Hepatocyte (in vitro differentiated cells): ENCODE measurements at regions not wholly inside any gene's neighbourhood (a gene's known extent, or its start where the extent isn't known, plus 50 kb on each side); places are given as distances from the start of the nearest gene placed in this dataset.

Experiments
- EZH2 ChIP-seq: fragments of 200-600 bp; sonication (generic); IDR thresholded peaks from 2 replicates; pipeline ENCODE4 v1.6.1; 2016; ENCODE audit warnings: antibody characterized with exemption, mild to moderate bottlenecking, borderline replicate concordance
- TF ChIP-seq, protein P1 (sequence below): fragments of 200-600 bp; sonication (generic); IDR thresholded peaks from 2 replicates; pipeline ENCODE4 v1.5.1; 2016; ENCODE audit warnings: antibody characterized with exemption, mild to moderate bottlenecking; ENCODE audit not compliant: poor library complexity

DNA sequence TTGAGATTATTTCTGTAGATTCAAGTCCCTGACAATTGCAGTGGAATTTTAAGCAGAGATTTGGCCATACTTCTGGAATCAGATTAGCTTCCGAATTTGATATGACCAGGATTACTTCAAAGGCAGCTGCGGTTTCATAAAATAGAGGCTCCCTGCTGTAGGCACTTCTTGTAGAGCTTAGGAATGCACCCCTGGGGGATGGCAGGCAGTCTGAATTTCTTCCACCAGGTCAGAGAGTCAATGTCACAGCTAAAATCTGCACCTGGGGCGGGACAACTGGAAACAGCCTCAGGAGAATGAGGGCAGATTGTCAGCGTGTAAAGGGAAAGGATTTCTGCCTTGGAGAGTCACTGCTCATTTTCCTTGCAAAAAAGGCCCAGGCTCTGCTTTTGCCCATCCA lies 182.6 kb downstream of the ARRDC4 start:
- TF ChIP-seq, protein P1, sequence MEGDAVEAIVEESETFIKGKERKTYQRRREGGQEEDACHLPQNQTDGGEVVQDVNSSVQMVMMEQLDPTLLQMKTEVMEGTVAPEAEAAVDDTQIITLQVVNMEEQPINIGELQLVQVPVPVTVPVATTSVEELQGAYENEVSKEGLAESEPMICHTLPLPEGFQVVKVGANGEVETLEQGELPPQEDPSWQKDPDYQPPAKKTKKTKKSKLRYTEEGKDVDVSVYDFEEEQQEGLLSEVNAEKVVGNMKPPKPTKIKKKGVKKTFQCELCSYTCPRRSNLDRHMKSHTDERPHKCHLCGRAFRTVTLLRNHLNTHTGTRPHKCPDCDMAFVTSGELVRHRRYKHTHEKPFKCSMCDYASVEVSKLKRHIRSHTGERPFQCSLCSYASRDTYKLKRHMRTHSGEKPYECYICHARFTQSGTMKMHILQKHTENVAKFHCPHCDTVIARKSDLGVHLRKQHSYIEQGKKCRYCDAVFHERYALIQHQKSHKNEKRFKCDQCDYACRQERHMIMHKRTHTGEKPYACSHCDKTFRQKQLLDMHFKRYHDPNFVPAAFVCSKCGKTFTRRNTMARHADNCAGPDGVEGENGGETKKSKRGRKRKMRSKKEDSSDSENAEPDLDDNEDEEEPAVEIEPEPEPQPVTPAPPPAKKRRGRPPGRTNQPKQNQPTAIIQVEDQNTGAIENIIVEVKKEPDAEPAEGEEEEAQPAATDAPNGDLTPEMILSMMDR, result no peak
- no peak for TF ChIP-seq EZH2
